ENCODE measurements at regions not wholly inside any gene's neighbourhood (a gene's known extent, or its start where the extent isn't known, plus 50 kb on each side); places are given as distances from the start of the nearest gene placed in this dataset.

DNA sequence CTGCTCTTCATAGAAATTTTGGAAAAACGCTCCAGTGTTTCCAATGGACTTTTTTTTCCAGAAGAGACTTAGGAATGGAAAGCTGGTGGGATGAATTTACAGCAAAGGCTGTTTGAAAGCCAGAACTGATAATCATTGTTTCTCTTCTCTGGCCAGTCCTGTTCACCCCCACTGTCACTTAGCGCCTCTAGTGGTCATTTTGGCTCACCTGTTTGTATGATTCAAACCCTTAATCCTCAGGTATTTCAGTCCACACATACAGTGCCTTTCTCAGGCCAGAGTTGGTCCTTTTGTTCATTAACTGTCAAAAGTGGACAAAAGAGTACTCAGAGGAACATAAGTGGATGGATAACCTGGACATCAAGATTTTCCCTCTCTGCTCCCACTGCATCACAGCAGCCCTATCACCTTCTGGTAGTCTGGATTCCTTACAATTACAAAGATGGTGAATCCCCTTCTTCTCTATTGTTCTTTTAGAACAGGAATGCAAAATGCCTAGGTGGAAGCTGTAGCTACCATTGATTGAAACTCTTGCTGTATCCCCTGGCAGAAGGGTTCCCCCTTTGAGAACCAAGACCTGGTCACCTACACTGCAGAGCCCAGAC, 177.6 kb upstream of the OLFM3 start:
- TF ChIP-seq PATZ1 (CRISPR knock-in tag; IDR thresholded peaks at IDR 0.05; ENCODE audit: borderline replicate concordance) = no peak
- no peak for TF ChIP-seq ZC3H10 (CRISPR knock-in tag; IDR thresholded peaks at IDR 0.05)
- no peak for TF ChIP-seq BACH2 (CRISPR knock-in tag; IDR thresholded peaks at IDR 0.05; ENCODE audit: borderline replicate concordance)
- no peak for TF ChIP-seq CREB5 (CRISPR knock-in tag; IDR thresholded peaks at IDR 0.05; ENCODE audit: low read depth)
- no peak for TF ChIP-seq CSDC2 (CRISPR knock-in tag; IDR thresholded peaks at IDR 0.05)
- TF ChIP-seq PPARA (CRISPR knock-in tag; IDR thresholded peaks at IDR 0.05; ENCODE audit: borderline replicate concordance) = no peak
- no peak for TF ChIP-seq TOX (CRISPR knock-in tag; IDR thresholded peaks at IDR 0.05; ENCODE audit: borderline replicate concordance)
- TF ChIP-seq GLIS3 (CRISPR knock-in tag; IDR thresholded peaks at IDR 0.05) = no peak
- TF ChIP-seq ZNF70 (CRISPR knock-in tag; IDR thresholded peaks at IDR 0.05) = no peak
- no peak for TF ChIP-seq RARB (CRISPR knock-in tag; IDR thresholded peaks at IDR 0.05)
